Gastrocnemius medialis (tissue), 4 donors: ENCODE measurements at regions not wholly inside any gene's neighbourhood (a gene's known extent, or its start where the extent isn't known, plus 50 kb on each side); places are given as distances from the start of the nearest gene placed in this dataset.

Experiments used
- POLR2A ChIP-seq, 2 donors: fragments of 450-650 bp; IDR thresholded peaks; one replicate each; pipeline ENCODE4 v1.6.1; 2017; ENCODE audit warnings: antibody characterized with exemption in 2 of 2, mild to moderate bottlenecking in 2 of 2, moderate library complexity in 2 of 2
- TF ChIP-seq, protein P1 (sequence below), 5 experiments: fragments of 450-650 bp in 3 of 5; fragments of 200-600 bp in 2 of 5; sonication (generic) in 2 of 5; IDR thresholded peaks in 4 of 5; conservative IDR thresholded peaks in 1 of 5; 1 replicate in 4 of 5; 2 replicates in 1 of 5; pipeline ENCODE4 v1.5.1; 2016 to 2019; ENCODE audit warnings: antibody characterized with exemption in 5 of 5, mild to moderate bottlenecking in 3 of 5, moderate library complexity in 3 of 5

DNA sequence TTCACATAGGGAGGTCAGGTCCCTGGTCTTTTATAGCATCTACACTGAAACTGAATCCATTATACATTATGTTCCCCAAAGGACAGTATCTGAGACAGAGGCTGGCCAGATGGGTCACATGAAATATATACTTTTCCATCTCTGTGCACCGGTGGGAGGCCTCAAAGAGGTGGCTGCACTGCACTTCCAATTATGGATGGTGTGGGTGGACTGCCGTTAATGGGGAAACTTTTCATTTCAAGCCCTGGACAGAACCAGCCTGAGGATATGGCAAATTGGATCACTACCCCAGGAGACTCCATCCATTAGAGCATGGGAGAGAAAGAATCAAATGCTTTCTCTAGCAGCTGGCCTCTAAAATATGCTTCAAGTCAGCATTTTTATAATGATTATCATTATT, 280.5 kb upstream of the OPRM1 start:
- TF ChIP-seq POLR2A (IDR thresholded peaks at IDR 0.05) = no peak
- TF ChIP-seq, protein P1, sequence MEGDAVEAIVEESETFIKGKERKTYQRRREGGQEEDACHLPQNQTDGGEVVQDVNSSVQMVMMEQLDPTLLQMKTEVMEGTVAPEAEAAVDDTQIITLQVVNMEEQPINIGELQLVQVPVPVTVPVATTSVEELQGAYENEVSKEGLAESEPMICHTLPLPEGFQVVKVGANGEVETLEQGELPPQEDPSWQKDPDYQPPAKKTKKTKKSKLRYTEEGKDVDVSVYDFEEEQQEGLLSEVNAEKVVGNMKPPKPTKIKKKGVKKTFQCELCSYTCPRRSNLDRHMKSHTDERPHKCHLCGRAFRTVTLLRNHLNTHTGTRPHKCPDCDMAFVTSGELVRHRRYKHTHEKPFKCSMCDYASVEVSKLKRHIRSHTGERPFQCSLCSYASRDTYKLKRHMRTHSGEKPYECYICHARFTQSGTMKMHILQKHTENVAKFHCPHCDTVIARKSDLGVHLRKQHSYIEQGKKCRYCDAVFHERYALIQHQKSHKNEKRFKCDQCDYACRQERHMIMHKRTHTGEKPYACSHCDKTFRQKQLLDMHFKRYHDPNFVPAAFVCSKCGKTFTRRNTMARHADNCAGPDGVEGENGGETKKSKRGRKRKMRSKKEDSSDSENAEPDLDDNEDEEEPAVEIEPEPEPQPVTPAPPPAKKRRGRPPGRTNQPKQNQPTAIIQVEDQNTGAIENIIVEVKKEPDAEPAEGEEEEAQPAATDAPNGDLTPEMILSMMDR (IDR thresholded peaks at IDR 0.05 in 4 of 5, conservative IDR thresholded peaks at IDR 0.05 in 1 of 5) = no peak
